Tibial nerve (tissue), 4 donors: ENCODE measurements at regions not wholly inside any gene's neighbourhood (a gene's known extent, or its start where the extent isn't known, plus 50 kb on each side); places are given as distances from the start of the nearest gene placed in this dataset.

Experiments used
- DNase-seq, 2 donors: peaks; one replicate each; pipeline ENCODE4 v3.0.0-alpha.2; 2019; ENCODE audit warnings: low spot score in 2 of 2
- H3K27ac ChIP-seq, 4 donors: fragments of 200-600 bp; sonication (generic) in 3 of 4; one replicate each; pipeline ENCODE4 v1.5.1; 2017 to 2019; ENCODE audit warnings: mild to moderate bottlenecking in 1 of 4
- H3K27me3 ChIP-seq, 2 donors: fragments of 200-600 bp; sonication (generic) in 1 of 2; one replicate each; pipeline versions ENCODE4 v1.5.1 to v1.6.0; 2017 to 2019
- H3K36me3 ChIP-seq, 3 donors: fragments of 200-600 bp; sonication (generic); one replicate each; pipeline ENCODE4 v1.5.1; 2018 to 2019
- H3K4me1 ChIP-seq, 4 donors: fragments of 200-600 bp; sonication (generic) in 3 of 4; one replicate each; pipeline ENCODE4 v1.5.1; 2017 to 2019
- H3K4me3 ChIP-seq, 4 donors: fragments of 200-600 bp; sonication (generic) in 3 of 4; one replicate each; pipeline ENCODE4 v1.5.1; 2017 to 2019; ENCODE audit warnings: mild to moderate bottlenecking in 1 of 4, moderate library complexity in 1 of 4
- H3K9me3 ChIP-seq, 4 donors: fragments of 200-600 bp; sonication (generic) in 3 of 4; one replicate each; pipeline ENCODE4 v1.5.1; 2017 to 2019
- EP300 ChIP-seq, 2 donors: sonication (generic); formaldehyde crosslinking; IDR thresholded peaks; one replicate each; pipeline ENCODE4 v1.6.1; 2017; ENCODE audit warnings: antibody characterized with exemption in 2 of 2, mild to moderate bottlenecking in 1 of 2
- POLR2A ChIP-seq, 2 donors: fragments of 450-650 bp; IDR thresholded peaks; one replicate each; pipeline ENCODE4 v1.6.1; 2017; ENCODE audit warnings: antibody characterized with exemption in 2 of 2, mild to moderate bottlenecking in 2 of 2, moderate library complexity in 2 of 2
- WGBS, 2 donors: methylation state at CpG; one replicate each; pipeline ENCODE4 v1.1.5; 2018; 5-methylcytosine and 5-hydroxymethylcytosine counted together
- TF ChIP-seq, protein P1 (sequence below), 5 experiments: fragments of 200-600 bp in 3 of 5; fragments of 450-650 bp in 2 of 5; sonication (generic) in 3 of 5; IDR thresholded peaks; one replicate each; pipeline ENCODE4 v1.5.1; 2016 to 2019; ENCODE audit warnings: antibody characterized with exemption in 5 of 5, mild to moderate bottlenecking in 3 of 5, moderate library complexity in 2 of 5

DNA sequence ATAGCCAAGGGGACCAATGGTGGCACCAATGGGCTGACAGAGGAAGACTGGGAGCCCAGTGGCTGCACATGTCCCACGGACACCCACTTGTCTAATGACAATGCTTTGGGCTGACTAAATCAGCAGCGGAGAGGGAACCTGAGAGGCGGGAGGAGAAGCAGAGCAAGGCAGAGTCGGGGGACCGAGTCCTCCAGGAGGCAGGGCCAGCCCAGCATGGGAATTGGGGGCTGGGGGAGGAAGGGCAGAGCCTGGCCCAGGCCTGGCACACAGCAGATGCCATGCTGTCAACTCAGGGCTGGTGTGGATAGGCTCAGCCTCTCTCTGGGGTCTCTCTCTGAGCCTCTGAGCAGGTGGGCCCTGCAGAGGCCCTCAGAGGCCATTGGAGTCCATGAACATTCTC is 78.4 kb upstream of the KLF13 start:
- Histone ChIP-seq H3K36me3 (no peaks in the 10 kb centered on the region), H3K27me3 (no peaks in the 10 kb centered on the region), H3K4me3 (no peak overlapping the region), H3K9me3 (no peaks in the 10 kb centered on the region), H3K27ac (no peak overlapping the region), H3K4me1 (no peaks in the 10 kb centered on the region)
- TF ChIP-seq EP300 (IDR thresholded peaks at IDR 0.05) (no peak), POLR2A (IDR thresholded peaks at IDR 0.05) (no peak)
- TF ChIP-seq, protein P1, sequence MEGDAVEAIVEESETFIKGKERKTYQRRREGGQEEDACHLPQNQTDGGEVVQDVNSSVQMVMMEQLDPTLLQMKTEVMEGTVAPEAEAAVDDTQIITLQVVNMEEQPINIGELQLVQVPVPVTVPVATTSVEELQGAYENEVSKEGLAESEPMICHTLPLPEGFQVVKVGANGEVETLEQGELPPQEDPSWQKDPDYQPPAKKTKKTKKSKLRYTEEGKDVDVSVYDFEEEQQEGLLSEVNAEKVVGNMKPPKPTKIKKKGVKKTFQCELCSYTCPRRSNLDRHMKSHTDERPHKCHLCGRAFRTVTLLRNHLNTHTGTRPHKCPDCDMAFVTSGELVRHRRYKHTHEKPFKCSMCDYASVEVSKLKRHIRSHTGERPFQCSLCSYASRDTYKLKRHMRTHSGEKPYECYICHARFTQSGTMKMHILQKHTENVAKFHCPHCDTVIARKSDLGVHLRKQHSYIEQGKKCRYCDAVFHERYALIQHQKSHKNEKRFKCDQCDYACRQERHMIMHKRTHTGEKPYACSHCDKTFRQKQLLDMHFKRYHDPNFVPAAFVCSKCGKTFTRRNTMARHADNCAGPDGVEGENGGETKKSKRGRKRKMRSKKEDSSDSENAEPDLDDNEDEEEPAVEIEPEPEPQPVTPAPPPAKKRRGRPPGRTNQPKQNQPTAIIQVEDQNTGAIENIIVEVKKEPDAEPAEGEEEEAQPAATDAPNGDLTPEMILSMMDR (IDR thresholded peaks at IDR 0.05), result no peak
- WGBS, 2 donors, result 71 to 81% methylated on average over 4 to 5 of the region's 5 CpGs
- no peak for DNase-seq

- Histone ChIP-seq H3K36me3 (no peaks in the 10 kb centered on the region), H3K9me3 (no peaks in the 10 kb centered on the region), H3K27ac (no peak overlapping the region), H3K27me3 (no peaks in the 10 kb centered on the region), H3K4me1 (no peaks in the 10 kb centered on the region), H3K4me3 (no peak overlapping the region)
- DNase-seq, result no peak
- 95 to 96% methylated on average over 5 of the region's 5 CpGs for WGBS, 2 donors
- TF ChIP-seq EP300 (IDR thresholded peaks at IDR 0.05) (no peak), POLR2A (IDR thresholded peaks at IDR 0.05) (no peak)
- TF ChIP-seq, protein P1 (IDR thresholded peaks at IDR 0.05), result no peak
Measured at GRCh38 chr15:31248951-31249350, 77.7 kb upstream of the KLF13 start.

DNA sequence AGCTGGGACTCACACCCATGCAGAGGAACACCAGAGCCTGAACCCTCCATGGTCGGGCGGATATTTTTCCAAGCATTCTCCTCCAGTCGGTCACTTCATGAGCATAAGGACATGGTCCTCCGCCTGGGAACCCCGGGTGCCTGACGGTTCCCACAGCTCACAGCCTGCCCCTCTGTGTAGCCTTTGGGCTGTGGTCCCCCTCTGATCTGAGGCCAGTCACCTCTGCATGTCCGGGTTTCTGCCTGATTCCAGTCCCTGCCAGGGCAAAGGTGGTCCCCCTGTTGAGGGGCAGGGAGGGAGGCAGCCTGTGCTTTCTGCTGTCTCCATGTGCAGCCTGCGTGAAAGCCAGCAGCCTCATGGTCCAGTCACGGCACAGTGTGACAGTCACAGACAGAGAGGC is 76.6 kb upstream of the KLF13 start:
- peaks cover 0 to 9% (median 1%) of the 10 kb centered on the region in 4 donors for H3K4me1 ChIP-seq
- no peak for DNase-seq
- no peak overlapping the region for H3K27ac ChIP-seq
- no peaks in the 10 kb centered on the region for H3K36me3 ChIP-seq
- no peaks in the 10 kb centered on the region for H3K9me3 ChIP-seq
- WGBS, 2 donors, result 80 to 83% methylated on average over 8 to 9 of the region's 9 CpGs
- no peaks in the 10 kb centered on the region for H3K27me3 ChIP-seq
- no peak overlapping the region for H3K4me3 ChIP-seq
- TF ChIP-seq POLR2A (IDR thresholded peaks at IDR 0.05) (no peak), EP300 (IDR thresholded peaks at IDR 0.05) (no peak)
- TF ChIP-seq, protein P1 (IDR thresholded peaks at IDR 0.05), result no peak

GRCh38 chr15:31251165-31251564 is 75.5 kb upstream of the KLF13 start:
- DNase-seq, result no peak

GRCh38 chr15:31252171-31252785 is 74.4 kb upstream of the KLF13 start:
- Histone ChIP-seq H3K27me3 (no peaks in the 10 kb centered on the region), H3K27ac (no peak overlapping the region), H3K4me3 (no peak overlapping the region), H3K9me3 (no peaks in the 10 kb centered on the region), H3K4me1 (peaks cover 0 to 14% (median 6%) of the 10 kb centered on the region in 4 donors), H3K36me3 (no peaks in the 10 kb centered on the region)
- DNase-seq, result no peak
- WGBS, 2 donors, result 68 to 78% methylated on average over 8 of the region's 8 CpGs
- TF ChIP-seq, protein P1 (IDR thresholded peaks at IDR 0.05), result no peak
- TF ChIP-seq POLR2A (IDR thresholded peaks at IDR 0.05) (no peak), EP300 (IDR thresholded peaks at IDR 0.05) (no peak)

More at GRCh38 chr15:31251165-31251564, 75.5 kb upstream of the KLF13 start:
- Histone ChIP-seq H3K9me3 (no peaks in the 10 kb centered on the region), H3K4me1 (peaks cover 0 to 14% (median 6%) of the 10 kb centered on the region in 4 donors), H3K27ac (no peak overlapping the region), H3K4me3 (no peak overlapping the region), H3K27me3 (no peaks in the 10 kb centered on the region), H3K36me3 (no peaks in the 10 kb centered on the region)
- TF ChIP-seq EP300 (IDR thresholded peaks at IDR 0.05), result no peak
- TF ChIP-seq POLR2A (IDR thresholded peaks at IDR 0.05), result no peak
- TF ChIP-seq, protein P1 (IDR thresholded peaks at IDR 0.05), result no peak
- 91 to 94% methylated on average over 7 of the region's 7 CpGs for WGBS, 2 donors
